ENCODE measurements at regions not wholly inside any gene's neighbourhood (a gene's known extent, or its start where the extent isn't known, plus 50 kb on each side); places are given as distances from the start of the nearest gene placed in this dataset.

GRCh38 chr13:104586051-104586746 lies 1520.0 kb upstream of the SLC10A2 start:
- no peak for DNase-seq (ENCODE audit: low spot score)
- ATAC-seq (ENCODE audit: low FRiP score): no peak
- TF ChIP-seq, protein P1, sequence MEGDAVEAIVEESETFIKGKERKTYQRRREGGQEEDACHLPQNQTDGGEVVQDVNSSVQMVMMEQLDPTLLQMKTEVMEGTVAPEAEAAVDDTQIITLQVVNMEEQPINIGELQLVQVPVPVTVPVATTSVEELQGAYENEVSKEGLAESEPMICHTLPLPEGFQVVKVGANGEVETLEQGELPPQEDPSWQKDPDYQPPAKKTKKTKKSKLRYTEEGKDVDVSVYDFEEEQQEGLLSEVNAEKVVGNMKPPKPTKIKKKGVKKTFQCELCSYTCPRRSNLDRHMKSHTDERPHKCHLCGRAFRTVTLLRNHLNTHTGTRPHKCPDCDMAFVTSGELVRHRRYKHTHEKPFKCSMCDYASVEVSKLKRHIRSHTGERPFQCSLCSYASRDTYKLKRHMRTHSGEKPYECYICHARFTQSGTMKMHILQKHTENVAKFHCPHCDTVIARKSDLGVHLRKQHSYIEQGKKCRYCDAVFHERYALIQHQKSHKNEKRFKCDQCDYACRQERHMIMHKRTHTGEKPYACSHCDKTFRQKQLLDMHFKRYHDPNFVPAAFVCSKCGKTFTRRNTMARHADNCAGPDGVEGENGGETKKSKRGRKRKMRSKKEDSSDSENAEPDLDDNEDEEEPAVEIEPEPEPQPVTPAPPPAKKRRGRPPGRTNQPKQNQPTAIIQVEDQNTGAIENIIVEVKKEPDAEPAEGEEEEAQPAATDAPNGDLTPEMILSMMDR (IDR thresholded peaks at IDR 0.05): no peak

- no peak for ATAC-seq (ENCODE audit: low FRiP score)
- no peak for DNase-seq (ENCODE audit: low spot score)
- TF ChIP-seq, protein P1 (IDR thresholded peaks at IDR 0.05): no peak
Observed at GRCh38 chr13:104584481-104584880, 1518.3 kb upstream of the SLC10A2 start.

- ATAC-seq (ENCODE audit: low FRiP score): no peak
- TF ChIP-seq, protein P1 (IDR thresholded peaks at IDR 0.05): no peak
- DNase-seq (ENCODE audit: low spot score): no peak
Observed at GRCh38 chr13:104580931-104581330, 1514.7 kb upstream of the SLC10A2 start.

DNA sequence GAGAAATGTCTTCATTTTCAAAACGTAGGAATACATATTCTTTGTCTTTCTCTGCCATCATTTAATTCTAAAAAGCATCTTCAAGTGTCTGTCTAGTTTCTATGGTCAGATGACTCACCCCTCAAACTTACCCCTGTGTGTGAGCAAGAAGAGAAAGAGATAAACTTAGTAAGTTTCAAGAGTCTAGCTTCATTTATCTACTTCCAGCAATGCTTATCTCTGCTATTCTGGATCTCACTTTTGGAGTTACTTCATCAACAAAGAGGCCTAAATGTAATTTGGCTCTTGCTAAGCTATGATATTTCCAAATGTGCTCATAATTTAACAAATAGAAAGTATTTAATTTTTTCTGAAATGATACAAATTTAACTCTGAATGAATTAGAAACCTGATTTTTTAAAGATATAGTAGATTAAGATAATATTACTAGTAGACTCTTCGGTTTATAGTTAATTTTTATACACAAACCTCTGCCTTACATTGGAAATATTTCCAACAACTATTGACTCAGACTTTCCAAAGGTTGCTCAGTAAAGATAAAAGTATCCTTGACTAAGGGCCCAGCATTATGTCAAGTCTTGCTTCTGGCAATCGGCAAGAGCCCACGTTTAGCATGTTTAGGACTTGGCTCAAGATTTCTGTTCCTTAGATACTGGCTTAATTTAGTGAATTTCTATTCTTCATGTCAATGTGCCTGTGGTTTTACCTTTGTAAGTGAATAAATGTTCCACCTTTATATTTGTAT lies 1511.0 kb upstream of the SLC10A2 start:
- no peak for DNase-seq (ENCODE audit: low spot score)
- TF ChIP-seq, protein P1 (IDR thresholded peaks at IDR 0.05): no peak
- peak; percentile 86 for ATAC-seq (ENCODE audit: low FRiP score)

GRCh38 chr13:104571893-104572229 lies 1505.6 kb upstream of the SLC10A2 start:
- no peak for ATAC-seq (ENCODE audit: low FRiP score)
- TF ChIP-seq, protein P1 (IDR thresholded peaks at IDR 0.05): no peak
- DNase-seq (ENCODE audit: low spot score): no peak

DNA sequence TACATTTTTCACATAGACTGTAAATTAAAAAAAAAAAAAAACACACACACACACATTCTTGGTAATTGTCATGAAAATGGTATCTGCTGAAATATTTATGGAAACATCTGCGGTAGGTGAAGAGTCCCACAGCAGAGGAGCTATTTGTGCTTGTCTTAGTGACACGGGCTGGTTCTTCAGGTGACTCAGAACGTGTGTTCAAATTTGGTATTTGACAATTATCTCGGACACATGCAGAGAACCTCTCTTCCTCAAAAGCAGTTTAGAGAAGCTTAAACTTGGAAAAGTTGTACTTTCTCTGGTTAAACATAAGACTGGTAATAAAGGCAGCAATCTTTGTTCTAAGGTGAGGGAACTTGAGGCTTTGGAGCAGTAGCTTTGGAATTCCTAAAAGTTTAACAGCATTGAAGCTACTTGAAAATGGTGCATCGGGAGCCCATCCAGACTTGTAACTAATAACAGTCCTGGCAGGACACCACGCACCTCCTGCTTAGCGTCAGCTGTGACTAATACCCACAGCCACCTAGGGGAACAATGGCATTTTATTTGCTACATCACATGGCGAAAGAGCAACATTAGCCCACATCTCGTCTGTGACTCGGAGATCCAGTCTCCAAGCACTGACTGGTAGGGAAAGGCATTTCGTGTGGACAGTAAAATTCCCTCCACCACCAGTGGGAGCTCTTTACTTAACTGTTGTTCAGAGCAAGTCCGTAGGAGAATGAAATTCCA lies 1505.1 kb upstream of the SLC10A2 start:
- DNase-seq (ENCODE audit: low spot score) (no peak), ATAC-seq (ENCODE audit: low FRiP score) (peak; percentile 89)
- TF ChIP-seq, protein P1 (IDR thresholded peaks at IDR 0.05): no peak

Measured in omental fat pad (tissue), 3 donors.